Neural progenitor cell (in vitro differentiated cells): ENCODE measurements at regions not wholly inside any gene's neighbourhood (a gene's known extent, or its start where the extent isn't known, plus 50 kb on each side); places are given as distances from the start of the nearest gene placed in this dataset.

Experiments used
- CTCF ChIP-seq: fragments of 200-600 bp; sonication (generic); IDR thresholded peaks from 2 replicates; pipeline ENCODE4 v1.5.1; 2017; ENCODE audit warnings: antibody characterized with exemption, mild to moderate bottlenecking
- EZH2 ChIP-seq: fragments of 200-600 bp; sonication (generic); IDR thresholded peaks from 2 replicates; pipeline ENCODE4 v1.6.1; 2017; ENCODE audit warnings: antibody characterized with exemption, mild to moderate bottlenecking, moderate library complexity

- TF ChIP-seq EZH2 = no peak
- TF ChIP-seq CTCF = no peak
These were observed 122.3 kb upstream of the ANKRD30A start for GRCh38 chr10:37003126-37003525.
